ENCODE measurements at regions not wholly inside any gene's neighbourhood (a gene's known extent, or its start where the extent isn't known, plus 50 kb on each side); places are given as distances from the start of the nearest gene placed in this dataset.

DNA sequence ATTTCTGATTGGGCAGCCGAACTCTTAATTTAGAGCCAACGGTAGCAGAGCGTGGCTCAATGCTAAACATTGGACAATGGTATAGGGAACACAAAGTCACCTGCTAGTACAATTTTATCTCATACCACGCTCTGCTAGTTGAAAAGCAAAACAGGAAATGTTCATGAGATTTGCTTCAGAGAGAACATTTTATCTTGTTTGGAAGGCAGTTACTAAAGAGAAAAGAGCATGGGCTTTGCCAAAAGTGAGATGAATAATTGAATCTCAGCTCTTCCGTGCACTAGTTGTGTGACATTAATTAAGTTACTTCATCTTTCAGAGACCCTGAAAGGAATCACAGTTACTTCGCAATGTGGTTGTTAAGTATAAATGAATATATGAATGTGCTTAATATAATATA lies 161.5 kb upstream of the FAM13C start:
- intact Hi-C loops (cut with micrococcal nuclease; ENCODE audit: unreplicated experiment): no loop called here
- CTCF ChIA-PET: no interaction called here
- no peak overlapping the region for H3K4me3 Mint-ChIP-seq (ENCODE audit: low read depth, unreplicated experiment)
- TF ChIP-seq CTCF (IDR thresholded peaks at IDR 0.05; ENCODE audit: unreplicated experiment): no peak
- H3K27ac Mint-ChIP-seq (ENCODE audit: unreplicated experiment): no peak overlapping the region
- H3K36me3 Mint-ChIP-seq (ENCODE audit: insufficient read depth, unreplicated experiment): no peaks in the 10 kb centered on the region
- no peaks in the 10 kb centered on the region for H3K4me1 Mint-ChIP-seq (ENCODE audit: low read depth, unreplicated experiment)
- BruUV-seq (replicated peaks): no TSS peak
- peaks cover 79% of the 10 kb centered on the region for H3K27me3 Mint-ChIP-seq (ENCODE audit: unreplicated experiment)
- no peaks in the 10 kb centered on the region for H3K9me3 Mint-ChIP-seq (ENCODE audit: low read depth, unreplicated experiment)
- no peak for DNase-seq

DNA sequence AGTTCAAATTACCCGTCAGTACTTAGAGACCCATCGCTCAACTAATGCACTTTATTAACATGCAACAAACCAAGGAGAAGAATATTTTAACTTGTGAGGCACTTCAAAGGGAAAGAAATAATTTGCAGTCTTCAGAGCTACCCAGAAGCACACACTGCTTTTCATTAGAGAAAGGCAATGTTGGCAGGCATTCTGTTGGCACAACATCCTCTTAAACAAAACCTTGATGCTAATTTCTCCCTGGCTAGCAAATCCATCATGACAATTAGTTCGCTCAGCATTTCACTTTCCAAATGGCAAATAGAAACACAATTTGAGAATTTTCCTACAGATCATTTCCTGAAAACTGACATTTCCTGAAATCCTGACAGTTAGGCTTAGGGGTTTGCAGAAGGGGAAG lies 155.6 kb upstream of the FAM13C start:
- CTCF ChIA-PET: no interaction called here
- no peak for DNase-seq
- intact Hi-C loops (cut with micrococcal nuclease; ENCODE audit: unreplicated experiment): no loop called here

DNA sequence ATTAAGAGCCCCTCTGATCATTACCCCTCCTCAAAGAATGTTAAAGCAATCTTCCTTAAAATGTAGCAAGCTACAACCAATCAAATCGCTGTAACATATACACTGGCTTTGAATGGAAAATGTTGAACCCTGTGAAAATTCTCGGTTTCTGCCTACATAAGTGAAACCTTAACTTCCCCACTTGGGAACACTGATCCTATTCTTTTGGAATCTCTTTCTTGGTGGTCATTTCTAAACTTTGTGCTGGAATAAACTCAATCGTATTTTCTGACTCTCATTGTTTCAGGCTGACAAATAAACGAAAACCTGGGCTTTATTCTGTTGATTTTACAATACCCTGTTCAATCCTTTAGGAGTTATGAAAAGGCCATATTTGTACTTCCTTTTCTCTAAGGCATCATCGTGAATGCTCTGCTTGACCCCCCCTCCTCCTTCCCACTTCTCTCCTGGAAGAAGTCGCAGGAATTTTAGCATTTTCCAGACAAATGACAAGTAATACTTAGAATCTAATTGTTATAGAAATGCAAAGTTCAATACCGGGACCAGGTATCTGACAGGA lies 155.1 kb upstream of the FAM13C start:
- intact Hi-C loops (cut with micrococcal nuclease; ENCODE audit: unreplicated experiment): no loop called here
- DNase-seq: no peak
- Mint-ChIP-seq H3K27me3 (ENCODE audit: unreplicated experiment) (peaks cover 92% of the 10 kb centered on the region), H3K4me3 (ENCODE audit: low read depth, unreplicated experiment) (no peak overlapping the region), H3K36me3 (ENCODE audit: insufficient read depth, unreplicated experiment) (no peaks in the 10 kb centered on the region), H3K4me1 (ENCODE audit: low read depth, unreplicated experiment) (no peaks in the 10 kb centered on the region), H3K9me3 (ENCODE audit: low read depth, unreplicated experiment) (no peaks in the 10 kb centered on the region), H3K27ac (ENCODE audit: unreplicated experiment) (no peak overlapping the region)
- CTCF ChIA-PET: no interaction called here
- no peak for TF ChIP-seq CTCF (IDR thresholded peaks at IDR 0.05; ENCODE audit: unreplicated experiment)
- no TSS peak for BruUV-seq (replicated peaks)

More for the DNA sequence above, 155.6 kb upstream of the FAM13C start:
- no peaks in the 10 kb centered on the region for H3K4me1 Mint-ChIP-seq (ENCODE audit: low read depth, unreplicated experiment)
- no peaks in the 10 kb centered on the region for H3K9me3 Mint-ChIP-seq (ENCODE audit: low read depth, unreplicated experiment)
- no peaks in the 10 kb centered on the region for H3K36me3 Mint-ChIP-seq (ENCODE audit: insufficient read depth, unreplicated experiment)
- BruUV-seq (replicated peaks): no TSS peak
- H3K27ac Mint-ChIP-seq (ENCODE audit: unreplicated experiment): no peak overlapping the region
- no peak for TF ChIP-seq CTCF (IDR thresholded peaks at IDR 0.05; ENCODE audit: unreplicated experiment)
- H3K4me3 Mint-ChIP-seq (ENCODE audit: low read depth, unreplicated experiment): no peak overlapping the region
- H3K27me3 Mint-ChIP-seq (ENCODE audit: unreplicated experiment): peaks cover 92% of the 10 kb centered on the region

DNA sequence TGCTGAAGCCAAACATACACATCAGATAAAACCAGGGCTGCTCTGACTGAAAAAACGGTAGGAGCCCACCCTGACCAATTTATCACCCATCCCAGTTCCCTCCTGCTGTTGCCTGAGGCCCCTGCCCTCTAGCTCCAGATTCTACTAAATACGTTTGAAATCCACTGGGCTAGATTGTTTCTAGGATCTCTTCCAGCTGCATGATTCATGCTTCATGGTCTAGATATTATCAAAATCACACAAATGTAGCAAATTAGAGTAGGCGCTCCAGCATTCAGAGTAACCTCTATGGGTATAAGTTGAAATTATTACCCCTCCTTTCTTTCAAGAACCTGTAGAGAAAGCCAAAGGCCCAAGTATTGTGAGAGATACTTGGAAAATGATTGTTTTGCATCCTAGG lies 151.2 kb upstream of the FAM13C start:
- Mint-ChIP-seq H3K36me3 (ENCODE audit: insufficient read depth, unreplicated experiment) (no peaks in the 10 kb centered on the region), H3K9me3 (ENCODE audit: low read depth, unreplicated experiment) (no peaks in the 10 kb centered on the region), H3K4me1 (ENCODE audit: low read depth, unreplicated experiment) (no peaks in the 10 kb centered on the region), H3K4me3 (ENCODE audit: low read depth, unreplicated experiment) (no peak overlapping the region), H3K27me3 (ENCODE audit: unreplicated experiment) (peaks cover 61% of the 10 kb centered on the region), H3K27ac (ENCODE audit: unreplicated experiment) (no peak overlapping the region)
- no peak for TF ChIP-seq CTCF (IDR thresholded peaks at IDR 0.05; ENCODE audit: unreplicated experiment)
- CTCF ChIA-PET: interaction anchor here (0.7 kb wide), 1 partner anchor 536 kb away, joined by 3 read pairs; no protein-coding TSS in a partner anchor
- intact Hi-C loops (cut with micrococcal nuclease; ENCODE audit: unreplicated experiment): no loop called here
- no TSS peak for BruUV-seq (replicated peaks)
- no peak for DNase-seq
